H1 (cell line): ENCODE measurements at regions not wholly inside any gene's neighbourhood (a gene's known extent, or its start where the extent isn't known, plus 50 kb on each side); places are given as distances from the start of the nearest gene placed in this dataset.

Experiments
- CTCF ChIA-PET: fragments of 300-600 bp; sonication (Branson Sonifier 250); formaldehyde crosslinking; loops from one replicate; lab custom pipeline; 2021; ENCODE audit not compliant: partially characterized antibody; lab: Charles Lee
- POLR2A ChIA-PET: fragments of 300-600 bp; sonication (Branson Sonifier 250); formaldehyde crosslinking; loops from one replicate; lab custom pipeline; 2021; ENCODE audit warnings: inconsistent platforms; ENCODE audit not compliant: partially characterized antibody; lab: Charles Lee
- DNase-seq, 2 experiments: peaks; one replicate each; pipeline versions ENCODE4 v3.0.0 to v3.0.0-alpha.2; 2010 to 2022; ENCODE audit warnings: low spot score in 2 of 2, low read depth in 1 of 2, mixed read lengths in 1 of 2
- FAIRE-seq: peaks from 2 replicates; lab custom pipeline; 2011; peaks lifted over from hg19 to GRCh38; lab: Jason Lieb, UNC
- H2AFZ ChIP-seq: 2 replicates; pipeline ENCODE4 v1.8.1; 2012; ENCODE audit warnings: low read length, inconsistent platforms
- H2AK5ac ChIP-seq: 2 replicates; pipeline ENCODE4 v1.6.1; 2013; ENCODE audit warnings: low read depth, low read length
- H2BK120ac ChIP-seq: replicated peaks from 2 replicates; pipeline ENCODE3; 2013; ENCODE audit warnings: low read depth, low read length, inconsistent platforms
- H2BK12ac ChIP-seq: 2 replicates; pipeline ENCODE4 v1.6.1; 2013; ENCODE audit warnings: low read depth, low read length
- H2BK15ac ChIP-seq: 2 replicates; pipeline ENCODE4 v1.6.1; 2013; ENCODE audit warnings: low read length
- H2BK20ac ChIP-seq: 2 replicates; pipeline ENCODE4 v1.6.1; 2013; ENCODE audit warnings: low read length
- H2BK5ac ChIP-seq: 2 replicates; pipeline ENCODE4 v1.6.1; 2013; ENCODE audit warnings: low read depth, low read length
- H3K14ac ChIP-seq: 2 replicates; pipeline ENCODE4 v1.6.1; 2013; ENCODE audit warnings: inconsistent platforms; ENCODE audit not compliant: insufficient read length
- H3K18ac ChIP-seq: 2 replicates; pipeline ENCODE4 v1.6.1; 2013; ENCODE audit warnings: low read length; ENCODE audit errors: extremely low read depth
- H3K23ac ChIP-seq: 2 replicates; pipeline ENCODE4 v1.6.1; 2013; ENCODE audit warnings: inconsistent platforms; ENCODE audit not compliant: insufficient read length
- H3K23me2 ChIP-seq: 2 replicates; pipeline ENCODE4 v1.6.1; 2013; ENCODE audit warnings: low read depth, low read length
- H3K27ac ChIP-seq: 2 replicates; pipeline ENCODE4 v1.6.1; 2011; ENCODE audit warnings: low read depth, low read length, inconsistent platforms
- H3K27me3 ChIP-seq, 4 experiments: replicated peaks in 1 of 4; 1 replicate in 1 of 4; 2 replicates in 3 of 4; pipeline versions ENCODE4 v1.6.1 to v1.8.1; 2011 to 2013; ENCODE audit warnings: low read length in 3 of 4, mild to moderate bottlenecking in 3 of 4, inconsistent platforms in 2 of 4, mixed read lengths in 2 of 4, moderate library complexity in 1 of 4; ENCODE audit not compliant: control insufficient read depth in 3 of 4, insufficient read depth in 3 of 4; ENCODE audit errors: extremely low read depth in 1 of 4
- H3K36me3 ChIP-seq, 4 experiments: 2 replicates each; pipeline versions ENCODE4 v1.6.1 to v1.8.1; 2011 to 2013; ENCODE audit warnings: mild to moderate bottlenecking in 4 of 4, low read length in 3 of 4, moderate library complexity in 2 of 4, control low read depth in 1 of 4, inconsistent platforms in 1 of 4; ENCODE audit not compliant: insufficient read depth in 4 of 4, control insufficient read depth in 2 of 4
- H3K4ac ChIP-seq: replicated peaks from 2 replicates; pipeline ENCODE3; 2013; ENCODE audit warnings: low read length, low read depth, mixed read lengths, inconsistent platforms; ENCODE audit not compliant: insufficient read length
- H3K4me1 ChIP-seq, 4 experiments: replicated peaks in 1 of 4; 1 replicate in 1 of 4; 2 replicates in 3 of 4; pipeline versions ENCODE4 v1.6.1 to v1.8.1; 2011 to 2013; ENCODE audit warnings: low read length in 3 of 4, inconsistent platforms in 2 of 4, mixed read lengths in 1 of 4; ENCODE audit not compliant: insufficient read depth in 4 of 4, control insufficient read depth in 3 of 4
- H3K4me2 ChIP-seq, 2 experiments: 2 replicates each; pipeline versions ENCODE4 v1.6.1 to v1.8.1; 2011 to 2013; ENCODE audit warnings: low read depth in 2 of 2, low read length in 2 of 2, control low read depth in 1 of 2, inconsistent platforms in 1 of 2, mild to moderate bottlenecking in 1 of 2; ENCODE audit not compliant: insufficient read depth in 1 of 2
- H3K4me3 ChIP-seq, 4 experiments: fragments of 200-600, 300-600 bp in 1 of 4; sonication (generic), shearing (Covaris generic), sonication (Bioruptor Twin) in 1 of 4; 2 replicates each; pipeline versions ENCODE4 v1.5.1 to v1.8.1; 2011 to 2016; ENCODE audit warnings: low read length in 4 of 4, low read depth in 3 of 4, control low read depth in 2 of 4, inconsistent platforms in 2 of 4, mild to moderate bottlenecking in 2 of 4, mixed read lengths in 1 of 4, moderate library complexity in 1 of 4; ENCODE audit not compliant: insufficient read depth in 2 of 4; ENCODE audit errors: extremely low read depth in 1 of 4
- H3K56ac ChIP-seq: replicated peaks from 2 replicates; pipeline ENCODE3; 2013; ENCODE audit warnings: low read depth, mild to moderate bottlenecking, mixed read lengths, low read length, inconsistent platforms; ENCODE audit not compliant: insufficient read length
- H3K79me1 ChIP-seq: 2 replicates; pipeline ENCODE4 v1.6.1; 2013; ENCODE audit warnings: low read depth, low read length, control low read depth
- H3K79me2 ChIP-seq, 2 experiments: 2 replicates each; pipeline versions ENCODE4 v1.6.1 to v1.8.1; 2012 to 2013; ENCODE audit warnings: low read length in 2 of 2, mild to moderate bottlenecking in 2 of 2, inconsistent platforms in 1 of 2; ENCODE audit not compliant: insufficient read depth in 2 of 2, control insufficient read depth in 1 of 2
- H3K9ac ChIP-seq, 4 experiments: replicated peaks in 1 of 4; 1 replicate in 1 of 4; 2 replicates in 3 of 4; pipeline versions ENCODE4 v1.6.1 to v1.8.1; 2011 to 2013; ENCODE audit warnings: low read depth in 3 of 4, low read length in 3 of 4, control low read depth in 2 of 4, mild to moderate bottlenecking in 2 of 4, moderate library complexity in 2 of 4, inconsistent platforms in 1 of 4; ENCODE audit errors: extremely low read depth in 1 of 4
- H3K9me3 ChIP-seq, 2 experiments: 2 replicates each; pipeline versions ENCODE4 v1.6.1 to v1.8.1; 2012 to 2013; ENCODE audit warnings: mild to moderate bottlenecking in 2 of 2, moderate library complexity in 2 of 2, control low read depth in 1 of 2, inconsistent platforms in 1 of 2, low read depth in 1 of 2, low read length in 1 of 2, mixed read lengths in 1 of 2; ENCODE audit not compliant: insufficient read depth in 2 of 2
- H4K20me1 ChIP-seq, 2 experiments: replicated peaks in 1 of 2; 2 replicates each; pipeline versions ENCODE3 to v1.8.1; 2011 to 2013; ENCODE audit warnings: inconsistent platforms in 2 of 2, low read length in 2 of 2, mild to moderate bottlenecking in 1 of 2; ENCODE audit not compliant: insufficient read depth in 2 of 2, control insufficient read depth in 1 of 2
- H4K5ac ChIP-seq: 2 replicates; pipeline ENCODE4 v1.6.1; 2013; ENCODE audit warnings: low read length, low read depth, mixed read lengths, inconsistent platforms; ENCODE audit not compliant: insufficient read length
- H4K8ac ChIP-seq: 2 replicates; pipeline ENCODE4 v1.8.0; 2013; ENCODE audit warnings: mild to moderate bottlenecking, moderate library complexity, low read length, inconsistent platforms; ENCODE audit not compliant: insufficient read depth; ENCODE audit errors: extremely low read depth
- H4K91ac ChIP-seq: replicated peaks from 2 replicates; pipeline ENCODE3; 2013; ENCODE audit warnings: low read length, mixed read lengths, inconsistent platforms; ENCODE audit not compliant: insufficient read length
- CBX5 ChIP-seq: fragments of 300-800, 300-1000 bp; sonication (generic); IDR thresholded peaks from 2 replicates; pipeline ENCODE4 v1.7.1; 2016; ENCODE audit warnings: antibody characterized with exemption, low read length, low read depth
- CEBPB ChIP-seq: IDR thresholded peaks from 2 replicates; pipeline ENCODE4 v1.6.1; 2012; ENCODE audit warnings: low read depth, low read length
- CREB1 ChIP-seq: IDR thresholded peaks from 2 replicates; pipeline ENCODE4 v1.6.1; 2012; ENCODE audit warnings: inconsistent platforms
- EP300 ChIP-seq, 2 experiments: IDR thresholded peaks; 1 replicate in 1 of 2; 2 replicates in 1 of 2; pipeline ENCODE4 v1.6.1; 2011 to 2012; ENCODE audit warnings: low read depth in 2 of 2, low read length in 2 of 2, mild to moderate bottlenecking in 2 of 2, borderline replicate concordance in 1 of 2, inconsistent platforms in 1 of 2, moderate library complexity in 1 of 2
- GABPA ChIP-seq: IDR thresholded peaks from 2 replicates; pipeline ENCODE4 v1.6.1; 2011; ENCODE audit warnings: mild to moderate bottlenecking, low read length, moderate library complexity, borderline replicate concordance; ENCODE audit not compliant: insufficient read depth
- HDAC2 ChIP-seq, 2 experiments: fragments of 300-600 bp in 1 of 2; sonication (generic) in 1 of 2; IDR thresholded peaks; 2 replicates each; pipeline ENCODE4 v1.6.1; 2011 to 2012; ENCODE audit warnings: low read depth in 2 of 2, low read length in 2 of 2, mild to moderate bottlenecking in 2 of 2, moderate library complexity in 2 of 2, borderline replicate concordance in 1 of 2, inconsistent platforms in 1 of 2
- HDAC6 ChIP-seq: IDR thresholded peaks from one replicate; pipeline ENCODE4 v1.7.1; 2012; ENCODE audit warnings: low read depth, mild to moderate bottlenecking, inconsistent platforms, low read length, moderate library complexity
- JUND ChIP-seq: IDR thresholded peaks from 2 replicates; pipeline ENCODE4 v1.6.1; 2011; ENCODE audit warnings: mild to moderate bottlenecking, improper control_type of control experiment, low read length
- MAFK ChIP-seq: IDR thresholded peaks from 2 replicates; pipeline ENCODE4 v1.6.1; 2012; ENCODE audit warnings: low read depth, mild to moderate bottlenecking, improper control_type of control experiment, low read length
- POLR2A ChIP-seq, 2 experiments: IDR thresholded peaks; 1 replicate in 1 of 2; 2 replicates in 1 of 2; pipeline ENCODE4 v1.6.1; 2011; ENCODE audit warnings: low read depth in 2 of 2, low read length in 2 of 2, mild to moderate bottlenecking in 2 of 2; ENCODE audit errors: control extremely low read depth in 1 of 2
- RFX5 ChIP-seq: IDR thresholded peaks from 2 replicates; pipeline ENCODE4 v1.6.1; 2011; ENCODE audit warnings: low read depth, low read length, improper control_type of control experiment, borderline replicate concordance
- RNF2 ChIP-seq: fragments of 200-900, 300-1000 bp; sonication (generic); IDR thresholded peaks from 2 replicates; pipeline ENCODE4 v1.7.1; 2016; ENCODE audit warnings: borderline replicate concordance, low read depth, mild to moderate bottlenecking, antibody characterized with exemption, low read length; ENCODE audit not compliant: poor library complexity, severe bottlenecking; ENCODE audit errors: missing control alignments
- RXRA ChIP-seq: IDR thresholded peaks from 2 replicates; pipeline ENCODE4 v1.6.1; 2011; ENCODE audit warnings: low read depth, mild to moderate bottlenecking, low read length, moderate library complexity; ENCODE audit not compliant: insufficient read depth
- WGBS, 2 experiments: shearing (Covaris generic) in 1 of 2; methylation state at CpG; one replicate each; pipeline versions ENCODE4 v1.1.6 to v1.1.7; 2013 to 2015; ENCODE audit warnings: low lambda C conversion rate in 2 of 2, mixed read lengths in 2 of 2, inconsistent platforms in 1 of 2, low coverage in 1 of 2, missing lambda C conversion rate in 1 of 2; ENCODE audit not compliant: insufficient replicate concordance in 2 of 2, insufficient coverage in 1 of 2, insufficient read length in 1 of 2; ENCODE audit errors: extremely low coverage in 1 of 2, missing lambda C conversion rate in 1 of 2; 5-methylcytosine and 5-hydroxymethylcytosine counted together

DNA sequence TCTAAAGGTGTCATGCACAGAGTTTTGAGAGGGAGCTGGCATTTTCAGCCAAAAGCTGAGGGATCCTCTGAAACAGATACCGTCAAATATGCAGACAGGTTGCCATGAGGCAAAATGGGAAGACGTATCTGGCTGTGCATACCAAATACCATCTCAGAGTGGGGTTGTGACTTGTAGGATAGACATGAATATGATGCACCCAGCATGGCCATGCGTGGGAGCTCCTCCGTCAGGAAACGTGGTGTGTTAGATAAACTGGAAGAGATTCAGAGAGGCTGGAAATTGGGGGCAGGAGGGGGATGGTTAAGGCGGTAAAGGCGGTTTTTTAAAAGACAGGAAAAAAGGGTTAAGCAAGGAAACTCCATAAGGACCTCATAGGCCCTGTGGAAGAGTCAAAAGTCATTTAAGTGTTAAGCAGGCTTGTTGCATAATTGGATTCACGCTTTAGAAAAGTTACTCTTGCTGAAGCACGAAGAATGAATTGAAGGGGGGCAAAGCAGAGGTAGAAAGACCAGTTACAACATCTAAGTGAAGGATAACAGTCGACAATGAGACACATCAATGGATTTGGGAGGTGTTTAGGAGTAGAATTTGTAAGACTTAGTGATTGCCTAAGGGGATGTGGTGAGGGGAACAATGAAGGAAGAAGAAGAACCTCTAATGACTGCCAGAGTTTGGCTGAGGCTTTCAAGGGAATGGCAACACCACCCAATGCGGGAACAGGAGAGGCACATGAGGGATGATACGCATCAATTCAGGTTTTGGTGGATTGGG is 139.6 kb upstream of the CTAGE1 start:
- Histone ChIP-seq H3K27me3 (peaks cover 7 to 31% (median 28%) of the 10 kb centered on the region in 4 experiments), H3K14ac (no peak overlapping the region), H4K91ac (no peak overlapping the region), H2BK20ac (no peak overlapping the region), H4K20me1 (no peaks in the 10 kb centered on the region), H3K36me3 (no peaks in the 10 kb centered on the region), H2AK5ac (no peak overlapping the region), H3K23me2 (peaks cover 6% of the 10 kb centered on the region; the same call in 1 of the 2 replicates), H3K18ac (no peak overlapping the region), H2BK5ac (no peak overlapping the region), H3K79me2 (no peaks in the 10 kb centered on the region), H2BK12ac (no peak overlapping the region), H3K4ac (no peak overlapping the region), H4K8ac (no peak overlapping the region), H2BK15ac (no peak overlapping the region), H3K23ac (no peak overlapping the region), H3K79me1 (no peaks in the 10 kb centered on the region), H3K4me3 (no peak overlapping the region), H3K4me2 (no peak overlapping the region), H3K27ac (no peak overlapping the region), H4K5ac (no peak overlapping the region), H2BK120ac (no peak overlapping the region), H3K9ac (no peak overlapping the region), H3K9me3 (no peaks in the 10 kb centered on the region), H3K4me1 (peaks cover 0 to 3% (median 2%) of the 10 kb centered on the region in 4 experiments; a peak in 4 of 7 replicates), H2AFZ (no peak overlapping the region), H3K56ac (no peak overlapping the region)
- ChIA-PET POLR2A (no interaction called here), CTCF (interaction anchor here (1.0 to 1.4 kb wide), 2 partner anchors 149 to 560 kb away, joined by 3 read pairs; no protein-coding TSS in a partner anchor)
- FAIRE-seq, result no peak
- no peak for DNase-seq
- 78% methylated on average over 12 of the region's 12 CpGs; no CpG with 5 or more reads in 1 of the 2 experiments for WGBS, 2 experiments
- no peak for TF ChIP-seq CEBPB
- no peak for TF ChIP-seq CREB1
- no peak for TF ChIP-seq JUND
- TF ChIP-seq EP300 (IDR thresholded peaks at IDR 0.05; ENCODE audit: borderline replicate concordance in 1 of 2, low read depth in 2 of 2, low read length in 2 of 2), result no peak
- no peak for TF ChIP-seq POLR2A (IDR thresholded peaks at IDR 0.05; ENCODE audit: control extremely low read depth in 1 of 2, low read depth in 2 of 2, low read length in 2 of 2)
- TF ChIP-seq GABPA, result no peak
- no peak for TF ChIP-seq HDAC2 (IDR thresholded peaks at IDR 0.05; ENCODE audit: borderline replicate concordance in 1 of 2, low read depth in 2 of 2, low read length in 2 of 2)
- no peak for TF ChIP-seq CBX5
- no peak for TF ChIP-seq RFX5
- TF ChIP-seq MAFK, result no peak
- TF ChIP-seq RNF2, result no peak
- TF ChIP-seq RXRA, result no peak
- TF ChIP-seq HDAC6, result no peak
